ENCODE measurements at regions not wholly inside any gene's neighbourhood (a gene's known extent, or its start where the extent isn't known, plus 50 kb on each side); places are given as distances from the start of the nearest gene placed in this dataset.

- H3K27ac ChIP-seq (ENCODE audit: low read depth, low read length): peak overlapping the region; percentile 17
- H3K36me3 Mint-ChIP-seq: no peaks in the 10 kb centered on the region
- peaks cover 38 to 44% of the 10 kb centered on the region in 2 donors for H3K4me1 ChIP-seq (ENCODE audit: control insufficient read depth in 2 of 2, insufficient read depth in 2 of 2, low read length in 2 of 2)
- no peak overlapping the region for H3K4me3 ChIP-seq (ENCODE audit: low read length)
- H3K27me3 Mint-ChIP-seq: peaks cover 0 to 2% (median 0%) of the 10 kb centered on the region in 5 donors
- H3K4me3 Mint-ChIP-seq: peak overlapping the region in 9 of 10 donors; percentile 18 to 70 (median 63)
- H3K27me3 ChIP-seq (ENCODE audit: control insufficient read depth in 2 of 2, insufficient read depth in 2 of 2, low read length in 2 of 2): no peaks in the 10 kb centered on the region
- peak in 1 of 9 donors; percentile 13 for DNase-seq
- ChIA-PET CTCF (interaction anchor here (0.7 kb wide), 1 partner anchor 31 kb away, joined by 3 read pairs; no protein-coding TSS in a partner anchor), POLR2A (interaction anchor here (0.7 to 4.3 kb wide), 9 partner anchors 29 to 119 kb away, joined by 3 to 18 read pairs (median 4); partner anchors contain the start of gene TNRC6C)
- no peaks in the 10 kb centered on the region for H3K36me3 ChIP-seq (ENCODE audit: control insufficient read depth in 2 of 3, insufficient read depth in 3 of 3, low read length in 3 of 3)
- intact Hi-C loops (cut with micrococcal nuclease): loop anchor here (1.0 to 5.0 kb wide), 4 partner anchors 37 to 114 kb away; partner anchors contain the start of gene TNRC6C (in 2 of the 2)
- no peaks in the 10 kb centered on the region for H3K9me3 ChIP-seq (ENCODE audit: control insufficient read depth in 2 of 3, low read length in 3 of 3)
- H3K4me1 Mint-ChIP-seq: peaks cover 27 to 61% (median 49%) of the 10 kb centered on the region in 7 donors
- ATAC-seq: no peak
- peaks cover 0 to 2% (median 0%) of the 10 kb centered on the region in 11 donors for H3K9me3 Mint-ChIP-seq
- peak overlapping the region; percentile 35 to 90 (median 66) for H3K27ac Mint-ChIP-seq
Measured at GRCh38 chr17:77843896-77844295, 114.6 kb upstream of the TNRC6C start.

- Histone ChIP-seq H3K9me3 (ENCODE audit: control insufficient read depth in 2 of 3, low read length in 3 of 3) (no peaks in the 10 kb centered on the region), H3K27me3 (ENCODE audit: control insufficient read depth in 2 of 2, insufficient read depth in 2 of 2, low read length in 2 of 2) (no peaks in the 10 kb centered on the region), H3K4me1 (ENCODE audit: control insufficient read depth in 2 of 2, insufficient read depth in 2 of 2, low read length in 2 of 2) (peaks cover 38 to 44% of the 10 kb centered on the region in 2 donors), H3K27ac (ENCODE audit: low read depth, low read length) (no peak overlapping the region), H3K4me3 (ENCODE audit: low read length) (no peak overlapping the region), H3K36me3 (ENCODE audit: control insufficient read depth in 2 of 3, insufficient read depth in 3 of 3, low read length in 3 of 3) (no peaks in the 10 kb centered on the region)
- no peaks in the 10 kb centered on the region for H3K27me3 Mint-ChIP-seq
- H3K4me3 Mint-ChIP-seq: peak overlapping the region in 3 of 10 donors; percentile 4 to 60 (median 18)
- ChIA-PET CTCF (interaction anchor here (0.7 kb wide), 1 partner anchor 30 kb away, joined by 3 read pairs; no protein-coding TSS in a partner anchor), POLR2A (interaction anchor here (0.8 to 4.3 kb wide), 4 partner anchors 13 to 113 kb away, joined by 3 to 18 read pairs (median 4); partner anchors contain the start of gene TNRC6C)
- intact Hi-C loops (cut with micrococcal nuclease): loop anchor here (5.0 kb wide), 1 partner anchor 62 kb away; no protein-coding TSS in a partner anchor
- H3K36me3 Mint-ChIP-seq: no peaks in the 10 kb centered on the region
- ATAC-seq (no peak), DNase-seq (no peak)
- no peaks in the 10 kb centered on the region for H3K9me3 Mint-ChIP-seq
- peaks cover 24 to 57% (median 42%) of the 10 kb centered on the region in 7 donors for H3K4me1 Mint-ChIP-seq
- H3K27ac Mint-ChIP-seq: peak overlapping the region in 5 of 9 donors; percentile 14 to 90 (median 53)
Measured at GRCh38 chr17:77844681-77845080, 113.8 kb upstream of the TNRC6C start.

DNA sequence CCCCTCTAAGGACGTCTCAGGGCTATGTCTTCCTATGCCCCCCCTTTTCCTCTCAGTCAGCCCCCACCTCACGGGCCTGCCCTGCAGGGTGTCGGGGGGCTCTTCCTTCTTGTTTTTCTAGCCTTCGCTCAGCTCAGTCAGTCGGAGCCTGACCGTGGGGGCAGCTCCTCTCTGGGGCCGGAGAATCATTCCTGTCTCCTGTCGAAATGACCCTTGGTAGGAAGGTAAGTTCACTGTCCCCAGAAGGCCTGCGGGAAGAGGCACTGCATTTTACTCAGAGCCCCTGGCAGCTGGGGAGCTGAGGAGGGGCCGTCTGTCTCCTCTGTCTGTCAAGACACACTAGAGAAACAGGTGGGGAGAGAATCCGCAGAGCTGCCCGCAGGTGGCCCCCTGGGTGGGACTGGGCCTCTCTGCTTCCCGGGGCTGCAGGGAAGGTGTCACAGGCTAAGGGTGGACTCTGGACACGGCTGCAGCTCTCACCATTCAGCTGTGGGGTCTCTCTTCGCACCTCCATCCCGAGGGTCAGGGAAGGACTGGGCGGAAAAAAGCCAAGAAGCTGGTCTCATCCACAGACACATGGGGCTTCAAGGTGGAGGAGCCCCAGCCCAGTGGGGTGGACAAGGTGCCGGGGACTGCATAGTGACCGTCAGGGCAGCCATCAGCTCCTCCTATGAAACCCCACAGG is 112.8 kb upstream of the TNRC6C start:
- ATAC-seq (no peak), DNase-seq (no peak)
- ChIA-PET POLR2A (interaction anchor here (0.7 to 4.3 kb wide), 3 partner anchors 12 to 120 kb away, joined by 3 to 18 read pairs (median 3); partner anchors contain the start of gene TNRC6C), CTCF (no interaction called here)
- H3K4me3 ChIP-seq (ENCODE audit: low read length): no peak overlapping the region
- H3K36me3 Mint-ChIP-seq: no peaks in the 10 kb centered on the region
- peak overlapping the region in 1 of 10 donors; percentile 48 for H3K4me3 Mint-ChIP-seq
- no peaks in the 10 kb centered on the region for H3K27me3 Mint-ChIP-seq
- H3K36me3 ChIP-seq (ENCODE audit: control insufficient read depth in 2 of 3, insufficient read depth in 3 of 3, low read length in 3 of 3): no peaks in the 10 kb centered on the region
- peaks cover 24 to 57% (median 42%) of the 10 kb centered on the region in 7 donors for H3K4me1 Mint-ChIP-seq
- intact Hi-C loops (cut with micrococcal nuclease): no loop called here
- no peak overlapping the region for H3K27ac ChIP-seq (ENCODE audit: low read depth, low read length)
- no peaks in the 10 kb centered on the region for H3K9me3 Mint-ChIP-seq
- no peaks in the 10 kb centered on the region for H3K9me3 ChIP-seq (ENCODE audit: control insufficient read depth in 2 of 3, low read length in 3 of 3)
- peak overlapping the region in 2 of 9 donors; percentile 31 to 47 for H3K27ac Mint-ChIP-seq
- H3K4me1 ChIP-seq (ENCODE audit: control insufficient read depth in 2 of 2, insufficient read depth in 2 of 2, low read length in 2 of 2): peaks cover 38 to 44% of the 10 kb centered on the region in 2 donors
- no peaks in the 10 kb centered on the region for H3K27me3 ChIP-seq (ENCODE audit: control insufficient read depth in 2 of 2, insufficient read depth in 2 of 2, low read length in 2 of 2)

DNA sequence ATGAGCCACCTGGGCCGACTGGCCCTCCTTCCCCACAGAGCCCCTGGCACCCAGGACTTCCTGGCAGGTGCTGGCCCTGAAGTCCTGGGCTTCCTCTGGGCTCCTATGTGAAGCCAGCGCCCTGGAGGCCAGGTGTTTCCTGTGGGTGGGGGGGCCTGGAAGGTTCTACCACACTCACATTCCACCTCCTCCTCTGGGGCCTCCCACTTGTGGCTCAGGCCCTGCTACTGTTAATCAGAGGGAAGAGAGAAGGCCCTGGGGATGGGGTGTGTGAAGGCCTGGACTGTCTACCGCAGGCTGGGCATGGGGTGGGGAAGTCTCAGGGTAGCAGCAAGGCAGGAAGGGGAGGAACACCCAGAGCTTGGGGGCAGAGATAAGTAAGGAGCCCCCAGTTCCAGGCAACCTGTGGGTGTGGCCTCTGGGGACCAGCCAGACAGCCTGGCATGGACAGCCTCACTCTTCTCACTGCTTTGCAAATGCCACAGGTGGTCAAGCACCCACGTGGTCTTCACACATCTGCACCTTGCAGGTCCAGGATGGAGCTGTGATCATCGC is 111.9 kb upstream of the TNRC6C start:
- H3K4me3 ChIP-seq (ENCODE audit: low read length): no peak overlapping the region
- Mint-ChIP-seq H3K4me3 (peak overlapping the region in 3 of 10 donors; percentile 10 to 48 (median 35)), H3K27me3 (no peaks in the 10 kb centered on the region), H3K27ac (peak overlapping the region in 4 of 9 donors; percentile 60 to 77 (median 70)), H3K4me1 (peaks cover 24 to 50% (median 40%) of the 10 kb centered on the region in 7 donors), H3K36me3 (no peaks in the 10 kb centered on the region), H3K9me3 (no peaks in the 10 kb centered on the region)
- H3K36me3 ChIP-seq (ENCODE audit: control insufficient read depth in 2 of 3, insufficient read depth in 3 of 3, low read length in 3 of 3): no peaks in the 10 kb centered on the region
- peak; percentile 19 for ATAC-seq
- no peaks in the 10 kb centered on the region for H3K9me3 ChIP-seq (ENCODE audit: control insufficient read depth in 2 of 3, low read length in 3 of 3)
- intact Hi-C loops (cut with micrococcal nuclease): no loop called here
- ChIA-PET POLR2A (interaction anchor here (0.7 to 4.3 kb wide), 3 partner anchors 41 to 119 kb away, joined by 3 to 18 read pairs (median 4); partner anchors contain the start of gene TNRC6C), CTCF (no interaction called here)
- H3K4me1 ChIP-seq (ENCODE audit: control insufficient read depth in 2 of 2, insufficient read depth in 2 of 2, low read length in 2 of 2): peaks cover 36 to 44% of the 10 kb centered on the region in 2 donors
- peak in 5 of 9 donors; percentile 12 to 36 (median 20) for DNase-seq
- H3K27ac ChIP-seq (ENCODE audit: low read depth, low read length): no peak overlapping the region
- no peaks in the 10 kb centered on the region for H3K27me3 ChIP-seq (ENCODE audit: control insufficient read depth in 2 of 2, insufficient read depth in 2 of 2, low read length in 2 of 2)

- DNase-seq: no peak
- H3K9me3 ChIP-seq (ENCODE audit: control insufficient read depth in 2 of 3, low read length in 3 of 3): no peaks in the 10 kb centered on the region
- intact Hi-C loops (cut with micrococcal nuclease): no loop called here
- Mint-ChIP-seq H3K9me3 (no peaks in the 10 kb centered on the region), H3K4me3 (peak overlapping the region in 2 of 10 donors; percentile 35 to 48), H3K27me3 (no peaks in the 10 kb centered on the region), H3K27ac (peak overlapping the region in 1 of 9 donors; percentile 77), H3K4me1 (peaks cover 19 to 42% (median 31%) of the 10 kb centered on the region in 7 donors), H3K36me3 (no peaks in the 10 kb centered on the region)
- ATAC-seq: no peak
- CTCF ChIA-PET: no interaction called here
- no peak overlapping the region for H3K27ac ChIP-seq (ENCODE audit: low read depth, low read length)
- peaks cover 28 to 37% of the 10 kb centered on the region in 2 donors for H3K4me1 ChIP-seq (ENCODE audit: control insufficient read depth in 2 of 2, insufficient read depth in 2 of 2, low read length in 2 of 2)
- POLR2A ChIA-PET: interaction anchor here (1.2 to 4.3 kb wide), 2 partner anchors 40 to 110 kb away, joined by 4 to 18 read pairs; partner anchors contain the start of gene TNRC6C
- no peak overlapping the region for H3K4me3 ChIP-seq (ENCODE audit: low read length)
- H3K36me3 ChIP-seq (ENCODE audit: control insufficient read depth in 2 of 3, insufficient read depth in 3 of 3, low read length in 3 of 3): no peaks in the 10 kb centered on the region
- H3K27me3 ChIP-seq (ENCODE audit: control insufficient read depth in 2 of 2, insufficient read depth in 2 of 2, low read length in 2 of 2): no peaks in the 10 kb centered on the region
Measured at GRCh38 chr17:77847221-77848085, 111.0 kb upstream of the TNRC6C start.

DNA sequence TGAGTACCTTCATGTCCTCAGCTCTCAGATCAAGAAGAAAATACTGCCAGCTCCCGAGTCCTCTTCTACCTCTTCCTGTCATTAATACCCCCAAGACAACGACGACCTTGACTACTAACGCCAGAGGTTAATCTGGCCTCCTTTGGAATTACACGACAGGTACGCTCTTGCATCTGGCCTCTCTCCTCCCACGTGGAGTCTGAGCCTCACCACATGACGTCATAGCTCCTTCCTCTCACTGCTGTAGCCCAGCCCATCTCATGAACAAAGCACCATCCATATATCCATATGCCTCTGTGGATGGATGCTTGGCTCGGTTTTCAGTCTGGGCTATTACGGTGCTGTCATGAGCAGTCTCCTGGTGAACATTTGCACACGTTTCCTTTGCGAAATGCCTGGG is 110.2 kb upstream of the TNRC6C start:
- no peaks in the 10 kb centered on the region for H3K36me3 ChIP-seq (ENCODE audit: control insufficient read depth in 2 of 3, insufficient read depth in 3 of 3, low read length in 3 of 3)
- no peaks in the 10 kb centered on the region for H3K27me3 ChIP-seq (ENCODE audit: control insufficient read depth in 2 of 2, insufficient read depth in 2 of 2, low read length in 2 of 2)
- Mint-ChIP-seq H3K27ac (no peak overlapping the region), H3K27me3 (no peaks in the 10 kb centered on the region), H3K4me3 (no peak overlapping the region), H3K4me1 (peaks cover 12 to 34% (median 23%) of the 10 kb centered on the region in 7 donors), H3K36me3 (no peaks in the 10 kb centered on the region), H3K9me3 (no peaks in the 10 kb centered on the region)
- no peak overlapping the region for H3K4me3 ChIP-seq (ENCODE audit: low read length)
- POLR2A ChIA-PET: interaction anchor here (1.2 kb wide), 1 partner anchor 110 kb away, joined by 3 read pairs; the partner anchor contains the start of gene TNRC6C
- intact Hi-C loops (cut with micrococcal nuclease): no loop called here
- CTCF ChIA-PET: no interaction called here
- H3K9me3 ChIP-seq (ENCODE audit: control insufficient read depth in 2 of 3, low read length in 3 of 3): no peaks in the 10 kb centered on the region
- DNase-seq: no peak
- H3K4me1 ChIP-seq (ENCODE audit: control insufficient read depth in 2 of 2, insufficient read depth in 2 of 2, low read length in 2 of 2): peaks cover 20 to 30% of the 10 kb centered on the region in 2 donors
- H3K27ac ChIP-seq (ENCODE audit: low read depth, low read length): no peak overlapping the region
- no peak for ATAC-seq
